HUDEP-2 (cell line): ENCODE measurements at regions not wholly inside any gene's neighbourhood (a gene's known extent, or its start where the extent isn't known, plus 50 kb on each side); places are given as distances from the start of the nearest gene placed in this dataset.
"Not testable (repeated sequence)": the region's sequence is repeated elsewhere in the genome, so short reads cannot be mapped to it uniquely, and the experiment has no call there.

Source experiments
- DNase-seq, 76 experiments: peaks; one replicate each; lab custom pipeline; 2025; ENCODE audit not compliant: unreplicated experiment in 76 of 76; lab: John Stamatoyannopoulos, UW

DNA sequence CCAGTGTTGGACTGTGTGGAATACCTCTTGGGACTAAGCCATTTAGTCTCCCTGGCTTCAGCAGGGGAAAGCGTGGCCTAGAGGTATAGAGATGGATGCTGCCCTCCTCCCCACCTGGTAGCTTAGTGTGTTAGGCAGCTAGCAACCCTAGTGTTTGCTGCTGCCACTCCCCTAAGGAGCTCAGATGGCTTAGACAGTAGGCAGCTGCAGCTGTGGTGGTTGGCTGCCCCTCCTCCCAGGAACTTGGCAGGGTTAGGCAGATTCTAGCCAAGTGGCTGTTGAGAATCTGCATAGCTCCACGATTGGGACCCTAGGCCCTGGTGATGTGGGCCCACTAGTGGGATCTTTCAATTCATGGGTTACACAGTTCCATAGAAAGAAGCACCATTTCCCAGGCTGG is 550.4 kb upstream of the CHAC2 start:
- DNase-seq: no peak

DNA sequence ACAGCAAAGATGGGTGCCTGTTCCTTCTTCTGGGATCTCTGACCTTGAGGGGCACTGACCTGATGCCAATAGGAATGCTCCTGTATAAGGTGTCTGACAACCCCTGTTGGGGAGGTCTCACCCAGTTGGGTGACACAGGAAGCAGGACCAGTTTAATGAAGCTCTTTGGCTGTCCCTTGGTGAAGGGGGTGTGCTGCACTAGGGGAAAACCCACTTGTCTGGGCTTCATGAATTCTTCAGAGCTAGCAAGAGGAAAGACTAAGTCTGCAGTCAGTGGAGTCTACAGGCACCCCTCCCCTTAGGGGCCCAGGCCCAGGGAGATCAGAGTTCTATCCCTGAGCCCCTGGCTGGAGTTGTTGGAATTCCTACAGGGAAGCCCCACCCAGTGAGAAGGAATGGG is 550.8 kb upstream of the CHAC2 start:
- no peak for DNase-seq

DNA sequence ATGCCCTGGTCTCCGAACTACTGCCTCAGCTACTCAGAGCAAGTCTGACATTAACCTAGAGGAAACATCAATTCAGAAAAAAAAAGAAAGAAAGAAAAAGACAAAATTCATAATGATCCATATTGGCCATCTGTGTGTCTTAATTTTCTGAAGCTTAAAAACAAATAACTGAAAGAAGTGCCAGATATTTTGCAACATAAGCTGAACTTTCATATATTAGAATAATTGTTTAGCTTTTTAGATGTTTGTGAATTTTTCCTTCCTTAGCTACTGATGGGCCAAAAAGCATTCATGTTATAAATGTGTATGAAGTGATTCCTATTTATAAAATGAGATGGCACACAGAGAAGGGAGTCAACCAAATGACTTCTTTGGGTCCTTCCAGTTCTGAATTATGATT is 555.0 kb upstream of the CHAC2 start:
- DNase-seq: no peak

DNA sequence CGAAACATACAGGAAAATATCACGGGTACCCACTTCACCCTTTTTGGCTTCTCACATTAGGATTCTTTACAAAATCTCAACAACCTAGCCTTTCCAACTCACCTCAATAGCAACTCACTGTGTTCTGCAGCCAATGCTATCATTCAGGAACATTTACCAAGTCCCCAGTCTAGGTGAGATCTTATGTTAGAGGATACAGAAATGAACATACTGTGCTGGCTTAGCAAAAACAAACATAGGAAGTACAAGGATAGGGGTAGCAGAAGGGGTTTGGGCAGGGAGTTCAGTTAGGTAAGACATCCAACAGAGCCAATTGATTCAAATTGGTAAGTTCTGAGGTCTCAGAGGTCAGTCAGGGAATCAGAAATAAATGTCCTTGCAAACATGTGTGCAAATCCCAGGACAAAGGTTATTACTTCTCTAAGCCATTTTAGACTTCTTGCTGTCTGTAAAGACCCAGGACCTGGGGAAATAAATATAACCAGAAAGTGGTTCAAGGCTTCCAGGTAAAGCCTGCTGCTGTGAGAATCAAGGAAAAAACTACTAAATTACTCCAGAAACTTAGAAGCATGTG is 556.3 kb upstream of the CHAC2 start:
- no peak for DNase-seq

DNA sequence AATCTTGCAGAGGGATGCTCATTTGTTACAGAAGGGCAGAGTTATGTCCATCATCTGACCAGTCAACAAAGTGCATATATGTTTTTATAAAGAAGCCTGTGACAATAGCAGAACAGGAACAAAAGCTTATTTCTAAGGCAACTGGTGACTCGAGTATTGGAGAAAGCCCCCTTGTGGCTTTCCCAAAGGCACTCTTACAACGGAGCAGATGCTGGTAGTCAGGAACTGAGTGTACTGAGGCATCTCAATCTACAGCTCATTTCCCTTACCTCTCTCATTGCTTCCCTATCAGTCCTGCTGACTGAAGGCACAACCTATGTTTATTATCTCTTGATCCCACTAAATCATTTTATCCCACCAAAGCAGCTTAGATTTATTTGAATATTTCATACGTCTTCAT is 557.1 kb upstream of the CHAC2 start:
- no peak for DNase-seq

DNA sequence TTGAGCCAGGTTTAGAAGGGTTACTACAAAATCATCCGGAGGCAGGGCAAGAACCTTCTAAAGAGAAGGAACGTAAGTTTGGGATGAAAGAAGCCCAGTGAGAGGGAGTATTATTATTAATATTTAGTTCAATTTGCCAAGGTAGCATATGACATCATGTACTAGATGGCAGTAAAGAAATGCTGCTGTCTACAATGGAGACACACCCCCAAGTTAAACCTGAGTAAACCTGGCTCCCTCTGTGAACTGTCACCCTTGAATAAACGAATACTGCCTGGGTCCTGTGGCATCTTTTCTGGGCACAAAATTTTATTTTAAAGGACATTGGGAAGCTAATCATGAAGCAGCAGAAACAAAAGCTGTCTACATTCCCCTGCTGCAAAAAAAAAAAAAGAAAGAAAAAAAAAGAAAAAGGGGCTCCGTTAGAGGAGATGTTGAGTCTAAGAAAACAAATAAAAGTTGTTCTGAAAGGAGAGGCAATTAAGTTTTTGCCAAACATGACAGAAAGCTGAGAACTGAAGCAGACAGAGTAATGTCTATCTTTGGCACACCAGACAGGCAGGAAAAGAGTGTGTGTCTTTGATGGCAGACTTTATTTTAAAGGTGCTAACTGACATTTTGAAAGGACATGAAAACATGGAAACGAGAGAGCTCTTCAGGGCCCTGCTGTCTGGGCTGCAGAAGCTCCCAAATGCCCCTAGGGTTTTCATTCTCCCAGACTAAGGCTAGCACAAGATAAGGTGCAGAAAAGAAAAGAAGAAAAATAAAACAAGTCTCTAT is 557.7 kb upstream of the CHAC2 start:
- no peak for DNase-seq

DNA sequence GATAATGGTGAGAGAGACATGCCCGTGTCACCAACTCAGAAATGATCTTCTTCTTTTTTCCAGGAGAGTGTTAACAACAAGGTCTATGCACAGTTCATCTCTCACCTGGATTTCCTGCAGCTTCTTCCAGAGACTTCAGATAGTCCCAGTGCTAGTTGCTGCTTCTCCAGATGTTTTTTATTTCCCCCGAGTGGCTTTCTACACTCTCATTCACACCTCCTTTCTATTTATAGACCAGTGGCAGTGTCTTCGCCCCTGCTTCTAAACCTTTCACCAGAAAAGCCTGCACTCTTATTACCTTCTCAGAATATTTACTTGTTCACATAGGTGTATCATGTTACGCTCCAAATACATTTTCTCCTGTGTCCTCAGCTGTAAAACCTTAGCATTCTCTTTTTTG is 558.8 kb upstream of the CHAC2 start:
- no peak for DNase-seq

DNA sequence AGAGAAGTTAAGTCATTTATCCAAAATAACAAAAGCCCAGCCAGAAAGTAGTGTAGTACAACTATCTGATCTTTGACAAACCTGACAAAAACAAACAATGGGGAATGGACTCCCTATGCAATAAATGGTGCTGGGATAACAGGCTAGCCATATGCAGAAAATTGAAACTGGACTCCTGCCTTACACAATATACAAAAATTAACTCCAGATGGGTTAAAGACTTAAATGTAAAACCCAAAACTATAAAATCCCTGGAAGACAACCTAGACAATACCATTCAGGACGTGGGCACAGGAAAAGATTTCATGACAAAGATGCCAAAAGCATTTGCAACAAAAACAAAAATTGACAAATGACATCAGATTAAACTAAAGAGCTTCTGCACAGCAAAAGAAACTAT is 561.4 kb upstream of the CHAC2 start:
- not testable (repeated sequence) for DNase-seq

DNA sequence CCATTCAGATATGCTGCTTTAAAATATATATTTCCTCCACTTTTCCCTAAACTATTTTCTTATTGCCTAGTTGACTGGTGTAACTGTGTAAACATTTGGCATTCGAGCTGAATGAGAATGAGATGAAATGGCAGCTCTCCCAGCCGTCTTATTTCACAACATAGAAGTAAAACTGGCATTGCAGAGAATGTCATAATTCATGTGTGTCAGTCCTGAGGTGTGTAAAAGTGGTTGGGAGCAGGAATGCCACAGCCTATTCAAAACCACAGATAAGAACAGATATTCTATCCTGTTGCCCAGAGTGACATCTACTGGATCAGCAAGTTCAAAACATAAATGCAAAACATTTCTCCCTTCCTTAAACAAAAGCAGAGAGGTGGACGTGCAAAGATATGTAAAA is 565.5 kb upstream of the CHAC2 start:
- DNase-seq: no peak

DNA sequence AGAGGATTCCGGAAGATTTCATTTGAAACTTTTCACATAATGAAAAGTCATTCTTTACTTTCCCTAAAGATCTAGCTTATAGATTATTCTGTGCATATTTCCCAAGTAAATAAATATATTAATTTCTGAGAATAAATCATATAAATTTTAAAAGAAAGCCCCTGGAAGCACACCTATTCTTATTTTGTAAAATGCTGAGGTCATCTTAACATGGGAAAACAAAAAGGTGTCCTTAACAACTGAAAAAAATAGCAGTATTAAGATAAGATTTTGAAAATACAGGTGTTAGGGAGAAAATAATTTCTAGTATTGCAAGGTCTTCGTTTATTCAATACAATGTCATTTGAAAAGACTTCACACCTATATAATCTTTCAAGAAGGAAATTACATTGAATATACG is 567.5 kb upstream of the CHAC2 start:
- no peak for DNase-seq

DNA sequence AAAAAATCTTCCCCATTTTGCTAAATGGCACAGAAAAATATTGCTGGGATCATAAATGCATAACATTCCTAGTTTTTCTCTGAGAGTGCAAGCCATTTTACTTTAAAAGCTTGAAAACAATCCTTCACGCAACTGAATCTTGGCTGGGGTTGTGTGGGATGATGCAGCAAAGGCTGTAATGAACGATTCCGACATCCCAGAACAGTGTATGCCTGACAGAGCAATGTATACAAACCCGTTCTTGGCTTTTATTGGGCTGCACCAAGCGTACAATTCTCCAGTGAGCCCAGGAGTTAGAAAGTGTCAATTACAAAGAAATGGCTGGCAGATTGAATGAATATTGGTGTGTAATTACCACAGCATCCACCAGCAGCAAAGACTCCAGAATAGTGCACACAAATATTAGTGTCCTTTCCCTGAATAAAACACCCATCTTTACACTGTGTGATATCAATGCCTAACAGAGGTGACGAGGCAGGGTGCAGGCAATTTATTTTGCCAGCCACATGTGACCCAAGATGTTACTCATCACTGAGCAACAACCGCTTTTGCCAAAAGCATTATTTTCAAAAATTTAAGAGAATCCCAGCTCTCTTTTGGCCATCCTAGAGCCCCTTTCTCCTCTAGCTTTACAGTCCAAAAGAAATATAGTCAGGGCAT is 578.6 kb upstream of the CHAC2 start:
- DNase-seq: no peak

DNA sequence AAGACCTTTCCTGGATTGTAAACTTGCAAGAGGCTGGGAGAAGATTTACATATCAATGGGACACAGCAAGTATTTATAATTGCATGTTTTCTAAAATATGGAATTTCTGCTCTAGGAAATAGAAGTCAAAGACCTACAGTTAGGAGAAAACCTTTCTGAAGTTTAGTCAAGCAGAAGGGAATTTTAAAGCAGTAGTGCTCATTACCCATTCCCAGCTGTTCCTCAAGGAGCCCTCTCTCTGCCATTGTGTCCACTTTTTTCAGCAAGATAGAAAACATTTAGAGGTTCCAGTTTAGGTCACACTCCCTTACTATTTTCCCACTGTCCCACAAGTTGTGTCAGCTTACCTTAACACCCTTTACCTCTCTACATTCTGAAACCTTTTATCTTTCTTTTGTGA is 584.0 kb upstream of the CHAC2 start:
- no peak for DNase-seq

DNA sequence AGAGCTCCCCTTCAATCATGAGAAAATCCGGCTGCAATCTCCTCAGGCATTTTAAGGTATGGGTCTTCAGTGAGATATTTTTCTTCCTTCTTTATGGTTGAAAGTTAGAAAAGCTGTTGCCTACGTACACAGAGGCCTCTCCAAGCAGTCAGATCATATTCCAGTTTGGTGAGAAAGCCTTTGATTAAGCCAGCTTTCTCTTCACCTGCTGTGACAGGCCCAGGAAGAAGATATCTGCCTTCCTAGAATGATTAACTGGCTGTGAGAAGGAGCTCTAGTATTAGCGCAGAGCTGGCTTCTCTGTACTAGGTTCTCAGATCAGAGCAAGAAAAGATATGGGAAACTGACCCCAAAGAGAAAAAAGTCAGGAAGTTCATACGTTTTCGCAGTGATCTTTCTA is 585.0 kb upstream of the CHAC2 start:
- no peak for DNase-seq

DNA sequence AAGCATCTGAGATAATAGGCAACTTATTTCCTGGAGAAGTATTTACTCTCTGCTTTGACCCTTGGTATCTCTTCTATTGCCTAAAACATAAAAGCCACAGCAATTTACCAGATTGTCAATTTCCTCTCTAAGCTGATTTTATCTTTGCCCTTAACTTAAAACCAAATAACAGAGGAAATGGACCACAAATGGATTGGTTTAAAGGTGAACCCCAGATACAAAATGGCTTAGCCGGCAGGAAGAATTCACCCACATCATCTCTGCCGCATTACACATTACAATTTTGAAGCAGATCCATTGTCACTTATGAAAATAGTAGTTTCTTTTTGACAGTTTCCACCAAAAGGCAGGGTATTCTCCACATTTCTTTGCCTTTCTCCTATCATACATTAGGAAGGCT is 585.8 kb upstream of the CHAC2 start:
- no peak for DNase-seq

DNA sequence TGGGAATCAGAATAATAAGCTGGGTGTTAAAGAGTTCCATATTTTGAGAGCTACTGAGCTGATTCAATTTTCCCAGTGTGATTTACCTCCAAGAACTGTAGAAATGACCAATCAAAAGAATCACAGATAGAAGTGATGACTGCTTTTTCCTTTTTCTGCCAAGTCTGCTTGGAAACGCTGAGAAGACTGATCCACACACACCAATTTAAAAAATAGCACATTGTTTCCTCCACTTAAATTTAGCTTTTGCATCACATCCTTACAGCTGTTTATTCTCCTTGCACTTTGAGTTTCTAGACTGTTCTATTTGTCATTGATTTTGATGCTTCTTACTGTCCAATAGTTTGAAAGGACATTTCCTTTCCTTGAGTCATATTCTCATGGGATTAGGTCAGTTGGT is 590.3 kb upstream of the CHAC2 start:
- DNase-seq: no peak

DNA sequence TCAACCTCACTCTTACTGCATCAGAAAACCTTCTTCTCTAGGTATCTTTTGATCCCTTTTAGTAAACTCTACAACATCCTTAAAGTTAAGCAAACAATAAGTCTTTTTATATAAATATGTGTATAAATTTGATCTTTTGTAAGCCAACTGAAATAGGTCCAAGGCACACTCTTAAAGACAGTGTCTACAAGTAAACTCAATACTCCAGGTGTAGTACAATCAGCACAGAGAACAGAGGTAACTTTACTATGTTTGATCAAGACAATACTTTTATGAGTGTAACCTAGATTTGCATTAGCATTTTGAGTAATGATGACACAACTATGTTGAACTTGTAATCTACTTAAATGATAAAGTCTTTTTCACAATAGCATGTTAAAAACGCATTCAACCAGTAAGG is 593.1 kb upstream of the CHAC2 start:
- DNase-seq: no peak

DNA sequence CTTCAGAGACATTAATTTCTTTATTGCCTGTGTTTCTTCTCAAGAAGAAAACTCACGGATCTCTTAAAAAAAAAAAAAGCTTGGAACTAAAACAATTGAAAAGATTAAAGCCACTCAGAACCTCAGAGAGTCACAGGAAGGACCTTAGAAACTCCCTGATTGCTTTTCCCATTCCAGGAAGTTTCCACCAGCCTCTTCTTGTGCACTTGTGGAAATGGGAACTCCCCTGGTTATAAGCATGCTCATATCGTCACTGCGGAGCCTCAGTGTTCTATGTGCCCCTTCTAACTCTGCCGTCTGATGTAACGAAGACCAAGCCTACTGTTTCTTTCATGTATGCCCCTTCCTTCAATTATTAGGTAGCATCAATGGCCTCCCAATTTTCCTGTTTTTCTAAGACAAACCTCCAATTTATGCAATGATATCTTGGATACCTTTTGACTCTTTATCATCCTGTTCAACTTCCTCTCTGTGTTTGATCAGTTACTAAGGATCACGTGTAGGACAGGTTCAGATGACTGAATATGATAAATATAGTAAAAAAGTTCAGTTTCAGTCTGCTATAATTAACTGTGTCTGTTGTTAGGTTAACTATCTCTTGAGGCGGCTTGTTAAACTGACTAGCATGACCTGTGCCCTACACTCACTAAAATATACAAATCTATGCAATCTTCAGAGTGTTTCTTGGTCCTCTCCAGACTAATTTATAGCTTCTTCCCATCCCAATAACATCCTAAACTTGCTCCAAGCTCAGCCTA is 593.7 kb upstream of the CHAC2 start:
- no peak for DNase-seq

DNA sequence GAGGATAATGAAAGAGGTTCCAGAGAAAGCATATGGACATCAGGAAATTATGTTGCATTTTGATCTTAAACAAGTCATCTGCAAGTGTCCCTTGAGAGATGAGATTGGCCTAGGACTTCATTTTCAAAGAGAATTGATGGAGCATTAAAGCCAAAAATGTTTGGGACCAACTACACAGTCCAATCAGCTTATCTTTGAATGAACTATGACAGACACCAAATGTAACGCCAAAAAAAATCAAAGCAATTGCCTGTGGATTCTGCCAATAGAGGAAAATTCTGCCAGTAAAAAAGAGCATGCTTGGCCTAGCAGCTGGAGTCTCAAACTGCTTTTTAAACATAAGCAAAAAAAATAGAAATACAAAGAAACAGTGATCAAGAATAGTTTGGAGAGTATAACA is 594.5 kb upstream of the CHAC2 start:
- no peak for DNase-seq

DNA sequence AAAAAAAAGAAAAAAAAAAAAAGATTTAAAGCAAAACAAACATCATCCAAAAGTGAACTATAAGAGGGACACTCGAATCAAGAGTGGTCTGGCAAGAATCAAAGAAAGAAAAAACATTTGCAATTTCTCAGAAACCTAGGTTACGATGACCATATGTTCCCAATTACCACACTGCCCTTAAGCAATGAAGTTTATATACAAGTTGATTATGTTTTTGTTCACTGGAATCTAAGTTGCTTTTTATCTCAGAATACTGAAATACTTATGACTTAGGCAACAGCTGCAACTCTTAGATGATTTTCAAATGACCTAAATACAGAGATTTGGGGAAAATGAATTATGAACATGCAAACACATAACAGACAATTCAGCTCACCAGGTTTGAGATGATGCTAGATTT is 597.1 kb upstream of the CHAC2 start:
- DNase-seq: no peak

DNA sequence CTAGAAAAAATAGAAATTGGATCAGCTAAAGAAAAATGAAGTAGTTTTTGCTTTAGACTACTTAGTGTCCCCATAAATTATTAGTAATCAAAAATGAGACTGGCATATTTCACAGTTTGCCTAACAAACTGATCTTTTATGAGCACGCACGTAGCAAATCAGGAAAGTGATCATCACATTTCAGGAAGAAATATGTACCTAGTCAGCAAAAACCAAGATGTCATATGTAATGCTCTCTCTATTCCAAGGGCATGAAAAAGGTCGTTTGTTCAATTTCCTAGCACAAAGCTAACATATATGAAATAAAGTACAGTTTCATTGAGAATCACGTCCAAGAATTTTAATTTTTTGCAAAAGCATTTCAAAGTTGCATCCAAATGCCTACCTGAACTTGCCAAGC is 600.4 kb upstream of the CHAC2 start:
- no peak for DNase-seq

DNA sequence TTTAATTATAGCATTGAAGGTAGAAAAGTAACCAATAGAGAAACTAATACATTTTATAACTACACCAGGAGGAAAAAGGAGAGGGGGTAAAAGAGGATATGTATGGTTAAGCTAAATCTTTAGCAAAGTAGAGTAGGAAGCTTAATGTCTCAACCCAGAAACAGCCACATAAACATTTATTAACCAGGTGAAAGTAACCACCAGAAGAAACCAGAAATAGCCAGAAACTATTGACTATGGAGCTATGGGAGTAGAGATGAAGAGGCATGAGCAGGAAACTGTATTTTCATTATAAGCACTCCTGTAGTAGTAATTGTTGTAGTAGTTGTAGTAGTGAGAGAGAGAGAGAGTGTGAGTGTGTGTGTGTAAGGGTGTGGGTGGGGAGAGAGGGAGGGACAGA is 617.5 kb upstream of the CHAC2 start:
- DNase-seq: no peak

DNA sequence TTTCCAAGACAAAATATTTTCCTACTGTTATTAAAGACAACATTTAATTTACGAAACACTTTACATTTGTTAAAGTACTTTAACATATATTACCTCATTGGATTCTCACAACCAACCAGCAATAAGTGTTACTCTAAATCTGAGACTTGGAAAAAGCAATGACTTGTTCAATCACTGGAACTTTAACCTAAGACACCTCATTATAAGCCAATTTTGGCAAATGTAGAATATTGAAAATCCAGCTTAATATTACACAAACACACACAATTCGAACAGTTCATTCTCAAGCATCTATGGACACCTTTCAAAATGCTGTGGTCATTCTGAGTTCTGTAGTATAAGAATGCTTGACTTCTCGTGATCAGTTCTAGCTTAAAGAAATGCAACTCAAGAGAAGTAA is 619.4 kb upstream of the CHAC2 start:
- no peak for DNase-seq
